ENCODE measurements at regions not wholly inside any gene's neighbourhood (a gene's known extent, or its start where the extent isn't known, plus 50 kb on each side); places are given as distances from the start of the nearest gene placed in this dataset.
A peak's percentile ranks its signal among the peaks of the same experiment; 100 is the strongest.

DNA sequence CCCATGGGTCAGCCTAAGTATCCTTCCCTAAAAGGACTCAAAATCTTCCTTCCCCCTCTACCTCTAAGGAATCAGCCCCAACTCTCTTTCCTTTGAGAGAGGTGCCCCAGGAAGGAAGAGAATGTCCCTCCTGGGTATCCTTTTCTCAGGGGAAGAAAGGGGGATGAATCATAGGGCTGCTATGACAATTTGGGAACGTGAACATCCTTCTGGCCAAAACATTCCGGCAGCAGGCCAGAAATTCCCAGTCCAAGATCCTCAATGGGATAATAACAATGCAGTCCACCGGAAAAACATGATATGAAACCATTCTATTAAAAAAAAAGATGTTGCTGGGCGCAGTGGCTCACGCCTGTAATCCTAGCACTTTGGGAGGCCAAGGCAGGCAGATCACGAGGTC, 50.8 kb upstream of the CACNA2D3 start:
- DNase-seq = no peak

DNA sequence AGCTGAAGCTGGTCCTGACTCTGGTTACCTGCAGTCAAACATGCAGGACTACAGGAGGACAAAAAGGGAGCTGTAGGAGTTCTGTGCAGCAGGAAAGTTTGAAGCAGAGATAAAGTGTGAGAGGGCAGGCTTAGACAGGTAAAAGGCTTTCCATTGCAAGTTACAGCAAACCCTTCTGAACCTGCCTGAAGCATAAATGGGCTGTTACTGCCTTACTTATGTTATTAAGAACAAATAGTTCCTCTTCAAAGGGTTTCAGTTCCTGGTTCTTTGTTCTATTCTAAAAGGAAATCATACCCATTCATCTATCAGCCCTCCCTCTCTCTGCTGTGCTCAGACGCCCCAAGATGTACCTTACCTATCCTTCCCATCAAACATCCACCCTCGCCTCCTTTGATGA, 52.4 kb upstream of the CACNA2D3 start:
- no peak for DNase-seq

DNA sequence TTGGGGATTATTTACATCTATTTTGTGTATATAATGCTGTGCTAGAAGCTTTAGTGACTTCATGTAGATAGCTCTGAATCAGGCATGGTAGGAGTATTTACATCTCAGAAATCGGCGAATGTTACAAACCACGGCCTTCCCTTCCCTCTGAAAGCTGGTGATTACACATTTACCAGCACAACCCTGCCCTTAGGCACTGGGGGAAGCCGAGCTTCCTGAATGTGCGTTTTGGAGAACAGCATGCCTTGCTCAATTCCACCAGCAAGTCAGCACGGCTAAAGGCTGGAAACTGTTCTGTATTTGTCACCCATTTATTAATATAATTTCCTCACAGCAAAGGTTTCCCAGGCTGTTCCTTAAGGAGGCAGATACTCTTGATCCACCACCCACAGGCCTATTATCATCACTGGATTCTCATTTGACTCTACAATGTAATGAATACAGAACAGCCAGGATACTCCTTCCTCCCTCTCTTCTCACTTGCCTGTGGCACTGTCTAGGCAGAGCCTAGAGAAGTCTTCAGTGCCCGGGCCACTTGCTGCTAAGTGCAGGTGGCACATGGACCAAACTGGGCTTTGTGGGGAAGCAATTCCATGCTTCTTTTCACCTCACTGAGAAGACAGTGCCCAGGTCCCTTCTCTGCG, 55.2 kb upstream of the CACNA2D3 start:
- no peak for DNase-seq

DNA sequence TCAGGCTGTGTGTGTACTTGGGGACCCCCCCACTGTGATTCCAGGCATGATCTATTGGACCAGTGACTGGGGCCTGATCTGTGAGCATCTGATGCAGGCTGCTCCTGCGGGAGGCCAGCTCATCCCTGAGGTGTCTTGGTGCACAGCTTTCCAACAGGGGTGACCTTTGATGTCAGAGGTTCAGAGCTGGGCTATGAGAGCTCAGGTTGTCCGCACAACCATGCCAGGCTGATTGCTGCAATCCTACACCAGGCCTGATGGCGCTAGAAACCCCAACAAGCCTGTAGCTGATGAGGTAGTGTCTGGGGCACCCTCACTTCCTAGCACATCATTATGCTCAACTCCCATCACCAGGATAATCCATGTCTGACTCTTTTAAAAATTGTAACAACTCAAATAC, 56.1 kb upstream of the CACNA2D3 start:
- DNase-seq = no peak

DNA sequence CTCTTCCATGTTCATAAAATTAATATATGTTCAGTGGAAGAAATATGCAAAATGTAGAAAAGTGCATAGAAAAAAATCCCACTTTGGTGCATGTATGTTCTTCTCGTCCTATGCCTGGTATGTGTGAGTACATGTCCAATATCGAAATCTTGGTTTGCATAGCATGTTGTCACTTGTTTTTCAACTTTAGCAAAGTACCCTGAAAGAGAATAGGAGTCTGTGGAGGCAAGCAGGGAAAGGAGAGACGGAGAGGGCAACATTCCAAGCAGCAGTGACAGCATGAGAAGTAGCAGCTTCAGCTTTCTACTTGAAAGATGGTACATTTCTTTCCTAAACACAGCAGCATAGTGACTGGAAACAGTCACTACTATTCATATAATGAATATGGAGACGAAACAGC, 56.8 kb upstream of the CACNA2D3 start:
- DNase-seq = no peak

DNA sequence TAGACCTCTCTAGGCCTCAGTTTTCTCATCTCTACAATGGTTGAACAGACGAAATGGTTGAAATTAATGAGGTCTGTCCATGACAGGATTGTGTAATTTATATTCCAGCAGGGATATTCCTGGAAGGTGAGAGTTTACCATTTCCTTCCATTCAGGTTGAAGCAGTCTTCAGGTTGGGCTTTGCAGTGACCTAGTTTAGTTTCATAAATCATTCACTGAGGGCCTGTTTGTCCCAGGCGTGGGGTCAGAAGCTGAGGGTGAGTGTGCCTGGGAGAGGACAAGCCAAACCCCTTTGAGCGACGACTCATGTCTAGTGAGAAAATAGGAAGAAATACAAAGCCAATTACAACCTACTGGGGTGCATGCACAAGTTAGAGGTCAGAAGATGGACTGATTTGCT, 57.2 kb upstream of the CACNA2D3 start:
- DNase-seq = no peak

DNA sequence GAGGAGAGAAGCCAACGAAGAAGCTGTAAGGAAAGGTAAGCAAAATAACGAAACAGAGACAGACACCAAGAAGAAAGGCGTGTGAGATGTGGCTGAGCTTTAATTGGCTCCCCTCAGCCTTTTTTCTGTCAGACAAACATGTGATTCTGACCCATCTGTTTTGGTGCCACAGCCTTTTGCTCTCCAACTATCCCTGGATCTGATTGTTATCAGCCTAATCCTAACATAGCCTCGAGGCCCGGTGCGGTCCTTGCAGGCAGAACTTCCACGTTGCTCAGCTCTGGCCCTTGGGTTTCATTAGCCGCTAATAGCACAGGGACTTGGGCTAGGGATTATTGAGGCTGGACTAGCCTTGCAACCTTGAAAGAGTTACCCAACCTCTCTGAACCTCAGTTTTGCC, 57.9 kb upstream of the CACNA2D3 start:
- DNase-seq = no peak

DNA sequence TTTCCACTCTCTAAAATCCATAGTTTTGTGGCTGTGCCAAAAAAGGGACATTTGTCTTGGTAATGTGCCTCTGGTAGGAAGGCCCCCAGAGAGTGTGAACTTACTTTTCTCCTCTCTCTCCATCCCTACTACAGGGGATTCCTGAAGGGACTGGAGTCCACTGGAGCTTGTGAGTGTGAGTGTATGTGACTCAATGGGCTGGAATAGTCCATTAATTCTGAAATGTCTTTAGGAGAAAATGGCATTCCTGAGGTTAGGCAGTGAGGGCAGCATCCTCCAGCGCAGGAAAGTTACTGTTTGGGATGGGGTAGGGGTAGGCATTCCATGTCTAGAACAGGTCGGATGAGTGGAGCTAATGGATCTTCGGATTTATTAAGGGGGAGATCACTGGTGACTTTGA, 59.8 kb upstream of the CACNA2D3 start:
- DNase-seq = no peak

DNA sequence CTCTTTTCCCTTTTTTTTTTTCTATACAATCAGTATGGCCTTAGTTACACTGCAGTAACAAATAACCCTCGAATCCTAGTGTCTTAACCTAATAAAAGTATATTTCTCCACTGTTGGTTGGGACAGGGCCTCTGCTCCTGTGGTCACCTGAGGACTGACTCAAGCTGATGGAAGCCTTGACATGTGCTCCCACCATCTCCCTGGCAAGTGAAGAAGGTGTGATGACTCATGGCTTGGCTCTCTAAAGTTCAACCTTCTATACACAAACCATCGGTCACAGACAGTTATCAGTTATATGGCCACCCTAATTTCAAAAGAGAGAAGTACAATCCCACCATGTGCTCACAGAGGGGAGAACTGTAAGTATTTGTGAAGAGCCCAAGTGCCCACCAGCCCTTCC, 65.8 kb upstream of the CACNA2D3 start:
- DNase-seq = no peak

DNA sequence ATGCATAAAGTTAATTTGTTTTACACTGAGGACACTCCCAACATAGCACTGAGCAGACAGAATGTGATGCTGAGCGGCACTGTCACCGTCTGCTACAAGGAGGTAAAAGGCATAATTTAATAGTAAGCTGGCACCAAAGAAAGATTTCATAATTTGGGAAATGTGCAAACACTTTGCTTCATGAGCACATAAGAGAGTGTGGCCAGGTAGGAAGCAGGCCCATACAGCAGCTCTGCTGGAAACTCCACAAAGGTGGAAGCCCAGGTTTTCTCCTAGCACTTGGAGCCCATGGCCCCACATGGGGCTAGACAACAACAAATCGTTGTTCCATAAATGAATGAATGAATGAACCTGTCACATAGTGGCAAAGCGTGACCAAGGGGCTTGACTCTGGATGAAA, 68.5 kb upstream of the CACNA2D3 start:
- DNase-seq = no peak

DNA sequence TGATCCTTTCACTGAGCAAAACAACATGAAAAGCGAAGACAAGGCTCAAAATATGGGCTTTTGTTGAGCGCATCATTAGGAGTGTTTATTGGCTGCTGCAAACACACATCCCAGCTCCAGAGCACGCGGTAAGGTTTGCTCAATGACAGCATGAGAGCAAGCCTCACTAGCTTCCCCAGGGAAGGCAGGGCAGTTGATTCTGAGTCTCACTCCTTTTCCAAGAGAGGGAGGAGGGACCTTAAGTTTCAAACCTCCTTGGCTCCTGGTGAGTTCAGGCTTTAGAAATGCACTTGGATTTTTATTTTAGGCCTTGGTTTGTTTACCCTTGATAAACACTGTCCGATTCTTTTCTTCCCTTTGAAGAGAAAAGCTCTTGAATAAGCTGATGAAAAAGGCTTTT, 69.1 kb upstream of the CACNA2D3 start:
- peak; percentile 1 for DNase-seq

DNA sequence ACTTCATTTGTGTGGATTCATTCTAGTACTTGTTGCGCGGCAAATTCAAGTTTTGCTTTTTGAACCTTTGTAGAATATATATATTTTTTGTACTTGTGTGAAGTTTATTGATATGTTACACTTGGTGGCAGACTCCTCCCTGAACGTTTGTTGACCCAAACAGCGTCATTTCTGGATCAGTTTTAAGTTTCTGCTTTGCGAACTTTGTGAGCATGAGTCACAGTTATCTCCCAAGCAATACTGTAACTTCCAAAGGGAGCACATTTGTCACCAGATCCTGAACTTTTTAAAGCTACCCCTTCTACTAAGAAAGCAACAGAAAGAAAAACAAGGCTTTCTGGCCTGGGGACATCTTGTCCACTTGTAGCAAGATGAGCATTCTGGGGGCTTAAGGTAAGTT, 74.8 kb upstream of the CACNA2D3 start:
- DNase-seq = no peak

DNA sequence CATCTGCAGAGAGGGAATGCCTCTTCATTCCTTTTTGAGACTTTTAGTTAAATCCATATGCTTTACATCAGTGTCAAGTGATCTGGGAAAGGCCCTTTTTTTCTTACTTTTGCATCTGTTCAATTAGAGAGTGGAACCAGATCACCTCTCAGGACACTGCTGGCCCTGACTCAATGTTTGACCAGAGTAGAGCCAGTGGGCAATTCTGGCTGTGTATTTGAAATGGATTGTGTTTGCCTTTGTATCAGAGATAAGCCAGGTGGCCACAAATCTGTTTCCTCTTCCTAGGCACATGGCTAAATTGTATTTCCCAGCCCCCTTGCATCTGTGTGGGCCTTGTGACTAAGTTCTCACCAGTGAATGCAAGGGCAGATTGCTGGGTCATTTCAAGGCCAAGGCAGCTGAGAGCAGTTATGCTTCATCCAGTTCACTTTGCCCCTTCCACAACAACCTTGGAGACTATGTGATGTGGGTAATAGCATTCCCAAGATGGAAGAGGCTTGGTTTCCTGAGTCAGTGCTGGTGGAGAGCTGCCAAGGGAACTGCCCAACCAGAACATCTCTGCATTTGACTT, 75.6 kb upstream of the CACNA2D3 start:
- no peak for DNase-seq

DNA sequence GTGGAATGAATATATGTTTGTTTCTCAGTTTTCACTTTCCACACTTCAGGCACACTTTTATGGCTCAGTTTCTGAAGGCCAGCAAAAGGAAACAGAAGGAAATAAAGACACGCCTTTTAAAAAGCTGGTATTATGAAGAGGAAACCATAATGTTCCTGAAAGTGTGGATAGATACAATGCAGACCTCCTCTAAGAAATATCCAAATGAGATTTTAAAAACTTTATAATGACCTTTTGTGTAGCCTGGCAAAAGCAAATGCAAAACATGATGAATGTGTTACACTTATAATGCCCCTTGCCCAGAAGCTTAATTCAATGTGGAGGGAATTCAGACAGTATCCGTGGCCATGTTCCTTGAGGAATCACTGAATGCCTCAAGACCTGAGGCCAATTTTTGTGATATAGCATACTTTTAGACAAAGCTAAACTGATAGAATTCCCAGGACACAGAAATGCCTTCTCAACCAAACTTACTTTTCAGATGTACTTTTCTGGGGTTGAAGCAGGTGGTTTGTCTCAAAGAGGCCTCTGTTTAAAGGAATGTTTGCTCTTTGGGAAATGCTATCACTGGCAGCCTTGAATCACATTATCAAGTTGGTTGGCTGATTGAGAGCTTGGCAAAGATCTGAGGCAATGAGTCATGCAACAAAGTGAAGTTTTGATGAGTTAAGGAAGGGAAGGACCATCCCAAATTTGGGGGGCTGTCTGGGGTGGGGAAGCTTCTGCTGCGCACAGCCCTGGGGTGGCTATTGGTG, 77.1 kb upstream of the CACNA2D3 start:
- DNase-seq = no peak

DNA sequence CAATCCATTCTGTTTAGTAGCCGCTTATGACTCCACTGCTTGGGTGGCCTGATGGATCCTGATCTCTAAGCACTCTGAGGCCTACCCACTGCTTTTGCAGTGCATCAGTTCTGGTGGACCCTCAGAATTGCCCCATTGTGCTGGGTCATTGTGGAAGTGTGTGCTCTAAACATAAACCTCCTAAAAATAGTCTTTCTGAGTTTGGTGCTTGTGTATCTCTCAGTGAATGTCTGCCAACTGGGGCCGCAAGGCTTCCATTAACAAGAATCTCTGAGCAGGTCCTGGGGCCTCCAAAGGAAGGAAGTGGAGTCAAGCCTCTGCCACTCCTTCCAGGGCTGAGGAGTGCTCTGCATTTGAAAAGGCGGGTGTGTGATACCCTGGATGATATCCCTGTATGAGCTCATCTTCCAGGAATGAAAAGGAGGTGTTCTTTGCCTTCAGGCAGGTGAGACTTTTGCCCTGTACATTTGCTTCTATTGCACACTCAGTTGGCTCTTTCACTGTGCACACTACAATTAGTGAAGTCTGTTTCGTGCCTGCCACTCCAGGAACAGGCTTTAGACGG, 80.0 kb upstream of the CACNA2D3 start:
- no peak for DNase-seq

DNA sequence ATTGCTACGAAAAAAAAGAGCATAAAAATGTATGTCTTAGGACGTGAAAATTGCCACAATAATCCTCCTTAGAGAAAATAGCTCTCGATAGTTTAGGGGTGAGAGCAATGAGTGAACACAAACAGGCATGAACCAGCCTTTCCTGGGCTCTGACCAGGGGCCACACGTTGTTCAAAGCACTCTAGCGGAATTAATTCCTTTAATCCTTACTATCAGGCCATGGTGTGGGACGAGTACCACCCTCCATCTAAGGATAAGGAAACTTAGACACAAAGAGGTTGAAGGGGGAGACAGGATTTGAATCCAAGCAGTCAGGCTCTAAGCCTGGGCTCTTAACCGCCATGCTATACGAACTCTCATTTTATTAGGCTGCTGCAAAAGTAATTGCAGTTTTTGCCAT, 81.9 kb upstream of the CACNA2D3 start:
- no peak for DNase-seq

DNA sequence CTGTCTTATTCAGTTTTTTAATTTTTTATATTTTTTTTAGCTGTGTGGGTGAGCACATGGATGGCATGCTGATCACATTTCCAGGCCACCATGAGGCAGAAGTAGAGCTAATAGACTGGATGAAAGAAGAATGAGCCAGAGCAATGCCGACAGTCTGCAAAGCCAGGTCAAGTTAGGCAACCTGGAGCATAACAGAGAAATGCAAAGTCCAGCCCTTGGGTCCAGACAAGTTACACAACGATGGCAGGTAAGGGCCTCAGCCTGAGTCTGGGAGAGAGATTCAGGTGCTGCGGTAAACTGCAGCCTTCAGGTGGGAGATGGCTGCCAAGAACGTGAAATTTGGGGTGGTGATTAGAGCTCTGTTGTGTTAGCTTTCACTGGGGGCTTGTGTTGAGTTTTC, 84.0 kb upstream of the CACNA2D3 start:
- DNase-seq = no peak

DNA sequence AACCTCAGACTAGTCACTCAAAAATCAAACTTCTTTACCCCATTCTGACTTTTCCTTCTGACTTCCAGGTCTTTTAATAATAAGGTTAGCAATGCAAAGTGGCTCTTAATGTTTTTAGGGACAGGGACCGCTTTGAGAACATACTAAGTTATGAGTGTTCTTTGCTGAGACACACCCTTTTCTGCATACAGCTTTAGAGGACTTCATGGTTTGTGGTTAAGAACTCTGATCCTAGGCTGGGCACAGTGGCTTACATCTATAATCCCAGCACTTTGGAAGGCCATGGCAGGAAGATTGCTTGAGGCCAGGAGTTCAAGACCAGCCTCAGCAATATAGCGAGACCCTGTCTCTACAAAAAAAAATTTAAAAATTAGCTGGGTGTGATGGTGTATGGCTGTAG, 85.8 kb upstream of the CACNA2D3 start:
- no peak for DNase-seq

DNA sequence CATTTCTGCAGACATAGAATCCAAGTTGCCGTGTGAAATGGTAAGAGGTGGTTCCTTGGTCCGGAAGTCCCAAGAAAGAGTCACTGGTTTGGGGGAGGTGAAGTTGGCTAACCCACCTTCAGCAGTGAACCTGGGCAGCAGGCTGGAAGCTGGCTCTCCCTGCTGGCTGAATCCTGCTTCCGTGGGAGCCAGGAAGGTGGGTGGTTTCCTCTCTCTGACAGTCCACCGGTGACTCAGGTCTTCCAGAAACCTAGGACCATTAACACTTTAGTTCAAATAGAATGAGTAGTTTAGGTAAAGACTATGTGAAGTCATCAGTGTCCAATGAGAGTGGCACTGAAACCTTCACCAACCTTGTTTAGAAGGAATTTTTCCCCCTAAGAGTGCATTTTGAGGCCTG, 87.4 kb upstream of the CACNA2D3 start:
- DNase-seq = no peak

DNA sequence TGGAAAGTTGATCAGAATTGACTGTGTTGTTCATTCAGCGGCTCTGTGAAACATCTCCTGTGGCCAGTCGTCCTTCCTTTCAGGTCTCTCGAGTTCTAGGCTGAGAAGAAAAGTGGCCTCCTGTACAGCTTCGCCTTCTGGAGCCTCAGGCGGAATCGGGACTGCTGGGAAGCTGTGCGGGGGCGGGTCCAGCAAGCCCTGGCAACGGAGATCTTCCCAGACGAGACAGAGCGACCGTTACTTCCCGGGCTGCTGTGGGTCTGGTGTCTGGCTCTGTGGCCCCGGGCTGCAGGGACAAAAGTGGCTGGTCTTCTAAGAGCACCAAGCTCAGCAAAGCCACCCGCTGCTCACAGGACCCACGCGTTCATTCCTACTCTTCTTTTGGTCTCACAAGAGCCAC, 88.6 kb upstream of the CACNA2D3 start:
- no peak for DNase-seq

DNA sequence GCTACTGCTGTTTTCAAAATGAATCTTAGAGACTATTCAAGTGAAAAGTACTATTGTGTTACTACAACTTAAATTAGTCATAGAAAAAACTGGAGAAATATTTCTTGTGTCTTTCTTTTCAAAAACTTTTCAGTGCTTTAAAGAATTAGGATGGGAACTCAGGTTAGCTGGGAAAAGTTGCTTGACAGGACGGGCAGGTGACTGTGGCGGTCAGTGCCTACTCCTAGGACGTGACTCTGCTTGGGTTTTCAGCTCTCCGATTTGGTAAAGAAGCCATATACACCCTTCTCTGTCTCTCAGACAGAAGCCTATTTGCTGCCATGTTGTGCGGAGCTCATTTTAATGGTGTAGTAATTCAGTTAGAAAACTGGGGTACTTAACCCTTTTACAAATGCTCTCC, 89.8 kb upstream of the CACNA2D3 start:
- no peak for DNase-seq

DNA sequence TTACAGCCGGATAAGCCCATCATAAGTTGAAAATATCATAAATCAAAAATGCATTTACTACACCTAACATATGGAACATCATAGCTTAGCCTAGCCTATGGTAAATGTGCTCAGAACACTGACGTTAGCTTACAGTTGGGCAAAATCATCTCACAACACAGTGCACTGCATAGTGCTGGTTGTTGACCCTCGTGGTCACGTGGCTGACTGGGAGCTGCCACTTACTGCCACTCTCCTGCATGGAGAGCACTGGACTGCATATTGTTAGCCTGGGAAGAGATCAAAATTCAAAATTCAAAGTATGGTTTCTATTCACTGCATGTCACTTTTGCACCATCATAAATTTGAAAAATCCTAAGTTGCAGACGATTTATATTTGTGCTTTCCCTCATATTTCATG, 94.0 kb upstream of the CACNA2D3 start:
- DNase-seq = no peak

DNA sequence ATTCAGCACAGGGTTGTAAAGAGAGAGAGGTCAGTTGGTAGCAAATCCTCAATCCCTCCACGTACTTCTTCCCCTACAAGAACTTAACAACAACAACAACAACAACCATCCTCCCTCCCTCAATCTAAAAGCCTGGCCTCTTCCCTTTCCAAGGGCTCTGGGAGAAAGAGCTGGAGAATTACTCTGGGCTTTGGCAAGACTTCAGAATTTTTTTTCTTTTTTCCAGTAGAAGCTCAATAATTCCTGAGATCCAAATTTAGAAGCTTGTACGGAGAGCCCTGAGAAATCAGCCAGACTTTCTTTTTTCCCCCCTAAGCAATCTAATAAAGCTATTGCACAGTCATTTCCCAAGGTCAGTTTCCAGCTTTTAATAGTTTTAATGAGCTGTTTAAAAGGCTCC, 95.8 kb upstream of the CACNA2D3 start:
- DNase-seq = no peak

DNA sequence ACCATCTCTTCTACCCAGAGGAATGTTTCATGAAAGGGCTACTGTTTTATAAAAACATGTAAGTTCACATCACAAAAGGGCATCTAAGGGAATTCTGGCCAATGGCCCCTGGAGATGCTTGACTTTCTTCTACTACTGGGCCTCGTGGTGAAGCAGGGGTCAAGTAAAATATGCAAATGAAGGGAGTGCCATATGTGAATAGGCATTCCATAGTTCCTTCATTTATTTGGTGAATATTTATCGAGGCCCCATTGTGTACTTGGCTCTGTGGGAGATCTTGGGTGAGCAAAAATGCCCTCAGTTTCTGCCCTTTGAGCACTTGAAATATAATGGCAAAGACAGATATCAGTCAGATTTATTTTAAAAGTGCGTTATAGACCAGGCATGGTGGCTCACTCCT, 101.3 kb upstream of the CACNA2D3 start:
- DNase-seq = no peak
